ENCODE measurements at regions not wholly inside any gene's neighbourhood (a gene's known extent, or its start where the extent isn't known, plus 50 kb on each side); places are given as distances from the start of the nearest gene placed in this dataset.
A peak's percentile ranks its signal among the peaks of the same experiment; 100 is the strongest.

DNA sequence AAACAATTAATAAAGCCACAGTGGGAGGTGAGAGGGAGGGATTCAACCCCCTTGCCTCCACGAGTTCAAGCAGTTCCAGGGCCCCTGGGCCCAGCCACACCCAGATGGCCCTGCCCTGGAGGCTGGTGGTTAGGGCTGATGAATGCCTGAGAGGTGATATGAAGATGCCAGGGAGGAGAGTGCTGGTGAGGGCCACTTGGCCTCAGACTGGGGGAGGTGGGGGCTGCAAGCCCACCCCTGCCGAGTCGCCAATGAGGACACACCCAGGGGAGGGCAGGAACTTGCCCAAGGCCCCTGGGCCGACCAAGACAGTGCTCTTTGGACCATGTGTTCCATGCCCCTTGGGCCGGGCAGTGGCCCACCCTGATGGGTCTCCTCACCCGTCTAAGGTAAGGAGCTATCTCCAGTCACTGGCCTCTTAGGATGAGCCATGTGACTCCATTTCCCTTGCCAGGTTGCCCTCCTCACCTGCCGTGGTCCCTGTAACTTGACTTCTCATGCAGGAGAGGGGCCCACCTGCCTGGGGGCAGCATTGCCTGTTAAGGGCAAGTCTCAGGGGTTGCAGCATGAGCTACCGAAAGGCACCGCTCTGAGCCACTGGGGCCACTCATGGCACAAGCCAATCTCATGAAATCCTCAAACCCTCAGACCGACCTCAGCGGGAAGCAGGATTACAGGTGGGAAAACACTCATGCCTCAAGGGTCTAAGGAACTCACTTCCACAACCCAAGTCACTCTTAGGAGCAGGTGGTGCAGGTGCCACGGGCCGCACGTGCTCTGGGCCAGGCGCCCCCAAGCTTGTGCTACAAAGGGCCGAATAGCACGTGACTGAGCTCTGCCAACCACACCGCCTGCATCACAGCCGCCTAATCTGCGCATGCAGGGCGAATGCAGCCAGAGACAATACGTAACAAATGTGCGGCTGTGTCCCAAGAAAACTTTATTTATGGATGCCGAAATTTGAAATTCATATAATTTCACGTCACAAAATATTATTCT lies 147.4 kb upstream of the MLN start:
- DNase-seq (ENCODE audit: low read depth in 2 of 2): no peak

DNA sequence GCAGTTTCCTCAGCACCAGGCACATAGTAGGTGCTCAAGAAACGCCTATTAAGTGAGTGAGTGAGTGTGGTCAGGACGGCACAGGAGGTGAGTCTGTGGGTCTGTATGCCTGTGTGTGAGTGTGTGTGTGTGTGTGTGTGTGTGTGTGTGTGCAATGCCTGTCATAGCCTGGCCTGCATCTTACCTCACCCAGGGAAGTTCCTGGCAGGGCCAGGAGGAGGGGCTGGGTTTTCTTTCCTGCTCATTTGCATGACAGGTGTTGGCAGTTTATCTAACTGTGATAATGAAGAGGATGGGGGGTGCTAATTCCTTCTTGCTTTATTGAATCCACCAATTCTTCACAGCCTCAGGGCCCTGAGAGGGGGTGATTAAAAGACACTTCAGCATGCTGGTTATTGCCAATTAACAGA lies 146.7 kb upstream of the MLN start:
- no peak for DNase-seq (ENCODE audit: low read depth in 2 of 2)

DNA sequence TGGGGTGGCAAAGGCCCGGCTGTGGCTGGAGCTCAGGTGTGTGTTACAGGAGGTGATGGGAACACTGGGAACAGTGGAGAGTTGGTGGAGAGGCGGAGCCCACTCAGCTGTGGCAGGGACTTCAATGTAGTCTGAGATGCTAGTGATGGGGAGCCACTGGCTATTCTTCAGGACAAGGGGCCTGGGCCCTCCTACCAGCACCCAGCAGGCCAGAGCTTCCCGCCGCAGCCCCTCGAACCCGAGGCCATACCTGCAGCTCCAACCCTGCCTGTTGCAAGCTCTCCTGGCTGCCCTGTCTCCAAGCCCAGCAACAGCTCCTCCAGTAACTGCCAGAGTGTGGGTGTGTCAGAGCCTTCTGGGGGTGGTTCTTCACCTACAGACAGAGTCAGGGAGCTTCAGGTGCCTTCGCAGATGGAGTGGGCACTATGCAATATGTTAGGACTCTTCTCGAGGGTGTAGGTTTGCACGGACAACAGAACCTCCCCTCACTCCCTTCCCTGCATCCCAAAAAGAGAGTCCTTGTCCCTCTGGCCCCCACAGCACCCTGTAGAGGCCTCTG lies 146.2 kb upstream of the MLN start:
- DNase-seq (ENCODE audit: low read depth in 2 of 2): no peak

DNA sequence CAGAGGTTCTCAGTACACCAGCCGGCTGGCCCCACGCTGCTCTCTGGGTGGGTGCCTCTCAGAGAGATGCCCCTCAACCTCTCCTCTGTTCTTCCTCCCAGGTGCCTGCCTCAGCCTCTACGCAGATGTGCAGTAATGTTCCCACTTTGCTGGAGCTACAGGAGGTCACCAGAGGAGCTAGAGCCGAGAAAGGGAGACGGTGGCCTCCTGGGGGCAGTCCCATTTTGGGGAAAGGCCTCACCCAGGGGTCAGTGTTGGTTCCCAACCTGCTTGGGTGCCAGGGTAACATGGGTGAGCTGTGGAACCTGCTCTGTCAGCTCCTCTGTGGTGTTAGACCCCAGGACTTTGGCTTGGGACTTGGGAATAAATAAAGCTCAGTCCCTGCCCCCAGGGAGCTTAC lies 145.3 kb upstream of the MLN start:
- no peak for DNase-seq (ENCODE audit: low read depth in 2 of 2)

DNA sequence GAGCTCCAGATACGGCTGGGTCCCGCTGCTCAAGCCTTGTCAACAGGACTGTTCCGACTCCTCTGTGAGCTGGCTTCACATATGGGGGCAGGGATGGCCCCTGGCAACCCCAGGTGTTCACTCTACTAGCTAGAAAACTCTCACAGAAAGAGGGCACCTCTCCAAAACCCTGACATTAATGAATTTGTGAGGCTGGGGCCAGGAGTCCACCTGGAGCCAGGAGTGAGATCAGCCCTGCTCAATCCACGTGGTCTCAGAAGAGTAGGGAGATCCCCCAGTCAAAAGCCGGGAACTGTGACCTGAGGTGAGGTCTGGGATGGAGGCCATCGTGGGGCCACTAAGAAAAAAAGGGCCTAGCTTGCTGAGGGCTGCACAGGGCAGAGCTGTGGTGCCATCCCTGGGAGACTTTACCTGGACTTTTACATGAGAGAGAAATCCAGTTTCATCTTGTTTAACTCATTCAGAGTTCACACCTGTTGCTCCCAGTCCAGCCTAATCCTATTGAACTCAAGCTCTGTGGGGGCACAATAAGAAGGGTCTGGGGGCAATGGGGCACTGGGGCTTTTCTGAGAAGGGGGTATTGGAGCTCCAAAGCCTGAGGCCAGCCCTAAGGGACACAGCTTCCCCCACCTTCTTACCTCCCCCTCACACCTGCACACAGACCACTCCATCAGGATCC lies 144.3 kb upstream of the MLN start:
- DNase-seq (ENCODE audit: low read depth in 2 of 2): no peak

DNA sequence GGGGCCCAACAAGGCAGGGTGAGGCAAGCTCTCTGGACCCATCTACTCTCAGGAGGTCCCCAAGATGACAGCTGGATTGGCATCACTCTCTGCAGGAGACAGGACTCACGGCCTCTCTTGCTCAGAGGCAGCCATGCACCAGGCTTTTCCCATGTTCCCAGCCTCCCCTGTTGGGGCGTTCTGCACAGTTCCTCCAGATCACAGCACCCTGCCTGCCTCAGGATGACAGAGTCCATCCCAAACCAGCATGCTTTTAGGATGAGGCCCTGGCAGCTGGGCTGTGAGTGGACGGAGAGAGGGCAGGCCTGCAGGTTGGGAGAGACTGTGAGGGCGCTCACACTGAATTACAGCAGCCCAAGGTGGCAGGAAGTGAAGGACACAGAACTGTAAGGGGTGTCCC lies 143.2 kb upstream of the MLN start:
- no peak for DNase-seq (ENCODE audit: low read depth in 2 of 2)

DNA sequence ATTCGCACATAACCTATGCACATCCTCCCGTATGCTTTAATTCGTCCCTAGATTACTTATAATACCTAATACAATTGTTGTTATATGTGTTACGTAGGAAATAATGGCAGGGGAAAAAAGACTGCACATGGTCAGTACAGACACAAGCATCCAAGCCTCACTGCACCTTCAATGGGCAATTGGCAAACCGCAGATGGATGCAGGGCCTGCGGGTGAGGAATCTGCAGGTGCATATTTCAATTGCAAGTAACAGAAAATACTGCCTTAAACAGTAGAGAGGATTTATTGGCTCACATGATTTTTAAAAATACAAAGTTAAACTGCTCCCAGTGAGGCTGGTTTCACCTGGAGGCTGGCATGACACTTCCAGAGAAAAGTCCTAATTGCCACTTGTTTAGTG lies 142.1 kb upstream of the MLN start:
- DNase-seq (ENCODE audit: low read depth in 2 of 2): no peak

GRCh38 chr6:33944686-33945411 lies 141.0 kb upstream of the MLN start:
- DNase-seq (ENCODE audit: low read depth in 2 of 2): no peak

GRCh38 chr6:33936886-33937285 lies 133.1 kb upstream of the MLN start:
- DNase-seq (ENCODE audit: low read depth in 2 of 2): peak; percentile 4 to 27

DNA sequence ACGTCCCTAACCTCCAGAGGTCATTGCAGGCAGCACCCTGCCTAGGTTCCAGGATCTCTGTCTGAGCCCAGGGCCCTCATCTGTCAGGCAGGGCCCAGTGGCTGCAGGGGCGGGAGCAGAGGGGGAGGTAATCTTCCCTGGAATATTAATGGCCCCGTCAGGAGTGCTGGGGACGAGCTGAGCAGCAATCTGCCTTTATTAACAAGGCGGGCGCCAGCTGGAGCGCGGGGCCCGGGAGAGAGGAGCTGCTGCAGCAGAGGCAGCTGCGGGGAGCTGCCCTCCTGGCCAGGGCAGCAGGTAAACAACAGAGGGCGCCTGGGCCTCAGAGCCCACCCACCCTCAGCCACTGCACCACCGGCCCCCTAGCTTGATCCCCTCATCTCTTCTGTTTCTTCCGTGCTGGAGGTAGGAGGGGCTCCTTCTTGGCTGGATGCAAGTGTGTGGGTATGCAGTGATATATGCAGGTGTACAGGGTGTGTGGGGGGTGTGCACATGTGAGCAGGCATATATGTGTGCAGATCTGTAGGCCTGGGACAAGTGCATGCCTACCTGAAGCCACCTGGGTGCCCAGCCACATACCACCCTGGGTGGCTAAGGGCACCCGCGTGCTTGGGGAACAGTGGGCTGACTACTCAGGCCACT lies 131.8 kb upstream of the MLN start:
- DNase-seq (ENCODE audit: low read depth in 2 of 2): no peak

DNA sequence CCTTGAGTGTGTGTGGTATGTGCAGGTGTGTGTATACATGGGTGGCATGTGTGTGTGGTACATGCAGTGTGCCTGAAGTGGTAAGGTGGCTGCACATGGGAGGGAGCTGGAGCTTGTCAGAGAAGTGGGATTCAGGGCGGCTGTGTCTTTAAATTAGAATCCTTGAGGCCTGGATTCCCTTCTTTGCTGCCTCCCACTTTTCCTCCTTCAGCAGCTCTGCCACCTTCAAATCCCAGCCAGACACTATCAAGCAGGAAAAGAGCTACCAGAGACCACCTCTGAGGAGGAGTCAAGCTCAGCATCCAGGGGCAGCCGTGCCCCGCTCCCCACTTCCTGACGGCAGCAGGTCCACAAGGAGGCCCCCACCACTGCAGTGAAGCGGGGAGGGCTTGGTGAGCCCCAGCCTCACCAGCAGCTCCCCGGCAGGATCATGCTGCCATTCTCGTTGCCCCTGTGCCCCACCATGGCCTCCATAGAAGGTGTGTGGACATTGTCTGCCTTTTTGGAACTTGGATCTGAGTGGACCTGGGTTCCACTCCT lies 131.0 kb upstream of the MLN start:
- no peak for DNase-seq (ENCODE audit: low read depth in 2 of 2)

DNA sequence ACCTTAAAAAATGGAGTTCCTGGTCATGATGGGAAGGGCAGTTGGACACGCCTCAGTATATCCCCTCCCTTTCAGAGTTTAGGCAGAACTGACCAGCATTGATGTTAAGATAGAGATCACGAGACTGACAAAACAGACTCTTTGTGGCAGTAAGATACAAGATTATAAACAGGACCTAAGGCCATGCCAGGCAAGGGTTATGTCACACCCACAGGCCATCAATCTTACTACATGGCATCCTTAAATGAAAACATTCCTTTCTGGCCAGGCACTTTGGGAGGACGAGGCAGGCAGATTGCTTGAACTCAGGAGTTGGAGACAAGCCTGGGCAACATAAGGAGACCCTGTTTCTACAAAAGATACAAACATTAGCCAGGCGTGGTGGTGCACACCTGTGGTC lies 129.3 kb upstream of the MLN start:
- DNase-seq (ENCODE audit: low read depth in 2 of 2): no peak

DNA sequence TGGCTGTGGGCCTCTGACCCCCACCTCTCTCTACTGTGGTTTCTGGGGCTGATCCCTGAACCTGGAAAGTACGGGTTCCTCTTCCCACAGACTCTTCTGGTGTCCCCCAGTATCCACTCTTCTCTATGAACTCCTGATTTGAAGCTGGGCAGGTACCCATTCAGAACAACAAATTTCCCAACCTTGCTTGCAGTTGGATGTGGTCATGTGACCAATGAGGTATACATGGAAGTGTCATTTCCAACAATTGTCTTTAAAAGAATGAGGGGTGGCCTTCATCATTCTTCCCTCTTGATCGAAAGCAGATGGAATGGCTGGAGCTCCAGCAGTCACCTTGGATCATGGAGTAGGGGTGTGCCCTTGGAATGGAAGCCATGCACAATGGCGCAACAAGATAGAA lies 128.0 kb upstream of the MLN start:
- DNase-seq (ENCODE audit: low read depth in 2 of 2): no peak

DNA sequence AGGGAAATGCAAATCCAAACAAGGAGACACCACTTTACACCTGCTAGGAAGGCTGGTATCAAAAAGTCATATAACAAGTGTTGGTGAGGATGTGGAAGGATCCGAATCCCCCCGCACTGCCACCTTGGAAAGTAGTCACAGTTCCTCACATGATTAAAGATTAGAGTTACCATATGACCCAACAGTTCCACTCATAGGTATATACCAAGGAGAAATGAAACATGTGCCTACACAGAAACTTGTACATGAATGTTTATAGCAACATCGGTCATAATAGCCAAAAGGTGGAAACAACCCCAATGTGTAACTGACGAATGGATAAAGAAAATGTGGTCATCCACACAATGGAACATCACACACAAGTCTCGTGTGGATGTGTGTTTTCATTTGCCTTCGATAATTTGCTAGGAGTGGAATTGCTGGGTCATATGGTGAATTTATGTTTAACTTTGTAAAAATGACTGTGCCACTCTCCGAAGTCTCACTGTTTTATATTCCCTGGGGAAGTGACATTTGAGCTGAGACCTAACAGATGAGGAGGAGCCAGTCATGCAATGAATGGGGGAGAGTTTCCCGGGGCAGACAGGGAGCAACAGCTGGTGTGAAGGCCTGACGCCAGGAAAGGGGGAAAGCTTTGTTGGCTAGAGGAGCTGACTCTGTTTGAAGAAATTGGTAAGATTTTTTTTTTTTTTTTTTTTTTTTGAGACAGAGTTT lies 125.9 kb upstream of the MLN start:
- DNase-seq (ENCODE audit: low read depth in 2 of 2): no peak

DNA sequence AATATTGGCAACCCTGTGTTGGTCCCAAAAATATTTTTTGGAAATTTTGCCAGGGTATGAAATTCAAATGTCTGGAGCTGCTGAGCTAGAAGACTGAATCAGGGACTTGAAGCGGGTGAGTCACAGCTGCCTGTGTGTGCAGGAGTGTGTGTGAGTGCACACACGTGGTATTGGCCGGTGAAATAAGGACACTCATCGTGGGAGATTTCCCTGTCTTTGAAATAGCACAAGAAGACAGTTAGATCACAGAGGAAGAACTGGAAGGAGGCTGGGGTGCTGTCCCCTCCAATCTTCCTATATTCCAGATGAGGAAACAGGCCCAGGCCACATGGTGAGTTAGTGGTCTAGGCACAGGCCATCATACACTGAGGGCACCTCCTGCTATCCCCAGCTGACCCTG lies 123.8 kb upstream of the MLN start:
- peak in 1 of 2 donors; percentile 6 for DNase-seq (ENCODE audit: low read depth in 2 of 2)

DNA sequence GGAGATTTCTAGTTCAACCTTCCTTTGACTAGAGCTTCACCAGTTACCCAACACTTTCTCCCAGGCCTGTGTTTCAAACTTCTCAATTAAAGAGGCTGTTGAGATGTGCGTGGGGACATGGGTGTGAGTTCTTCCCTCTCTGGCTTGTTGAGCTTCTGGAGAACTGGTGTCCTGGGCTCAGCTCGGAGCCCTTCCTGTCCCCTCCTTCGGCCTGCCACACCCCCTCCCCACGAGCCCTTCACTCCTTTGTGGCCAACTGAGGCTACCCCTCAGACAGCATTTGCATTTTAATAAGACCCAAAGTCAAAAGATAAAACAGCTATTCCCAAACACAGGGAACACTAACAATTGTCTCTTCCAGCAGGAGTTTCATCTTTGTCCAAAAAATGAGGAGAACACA lies 123.3 kb upstream of the MLN start:
- DNase-seq (ENCODE audit: low read depth in 2 of 2): no peak

DNA sequence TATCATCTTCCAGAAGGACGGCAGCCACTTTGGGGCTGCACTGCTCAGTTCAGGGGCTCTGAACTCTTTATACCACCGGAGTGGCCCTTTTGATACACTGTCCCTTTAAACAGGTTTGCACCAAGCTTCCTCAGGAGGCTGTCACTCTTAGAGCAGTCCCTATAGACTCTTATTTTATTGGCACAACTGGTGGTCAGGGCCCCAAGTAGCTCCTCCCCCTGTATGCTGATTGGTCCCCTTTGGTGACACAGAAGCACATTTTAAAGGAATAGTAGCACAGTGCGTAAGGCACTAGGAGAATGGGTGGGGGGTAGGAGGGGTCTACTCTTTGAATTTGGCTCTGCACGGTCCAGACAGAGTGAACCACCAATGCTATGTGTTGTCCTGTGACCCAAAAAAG lies 122.6 kb upstream of the MLN start:
- peak in 1 of 2 donors; percentile 4 for DNase-seq (ENCODE audit: low read depth in 2 of 2)

GRCh38 chr6:33925936-33926335 lies 122.1 kb upstream of the MLN start:
- DNase-seq (ENCODE audit: low read depth in 2 of 2): no peak

GRCh38 chr6:33925210-33925609 lies 121.4 kb upstream of the MLN start:
- DNase-seq (ENCODE audit: low read depth in 2 of 2): no peak

GRCh38 chr6:33924681-33925080 lies 120.9 kb upstream of the MLN start:
- DNase-seq (ENCODE audit: low read depth in 2 of 2): no peak
